Suprapubic skin (tissue), 4 donors: ENCODE measurements at regions not wholly inside any gene's neighbourhood (a gene's known extent, or its start where the extent isn't known, plus 50 kb on each side); places are given as distances from the start of the nearest gene placed in this dataset.

Experiments
- DNase-seq, 2 donors: peaks; one replicate each; pipeline ENCODE4 v3.0.0-alpha.2; 2019; ENCODE audit warnings: low spot score in 2 of 2
- H3K27ac ChIP-seq: fragments of 200-600 bp; sonication (generic); one replicate; pipeline ENCODE4 v1.5.1; 2019
- H3K27me3 ChIP-seq: fragments of 200-600 bp; sonication (generic); one replicate; pipeline ENCODE4 v1.5.1; 2019
- H3K36me3 ChIP-seq: fragments of 200-600 bp; sonication (generic); one replicate; pipeline ENCODE4 v1.5.1; 2019
- H3K4me1 ChIP-seq: fragments of 200-600 bp; sonication (generic); one replicate; pipeline ENCODE4 v1.5.1; 2019
- H3K4me3 ChIP-seq: fragments of 200-600 bp; sonication (generic); one replicate; pipeline ENCODE4 v1.5.1; 2019; ENCODE audit warnings: mild to moderate bottlenecking
- H3K9me3 ChIP-seq: fragments of 200-600 bp; sonication (generic); one replicate; pipeline ENCODE4 v1.5.1; 2019
- EP300 ChIP-seq: sonication (generic); formaldehyde crosslinking; IDR thresholded peaks from one replicate; pipeline ENCODE4 v1.6.1; 2017; ENCODE audit warnings: antibody characterized with exemption
- POLR2A ChIP-seq, 2 donors: fragments of 450-650 bp; IDR thresholded peaks; one replicate each; pipeline ENCODE4 v1.6.1; 2017; ENCODE audit warnings: antibody characterized with exemption in 2 of 2, mild to moderate bottlenecking in 2 of 2, moderate library complexity in 2 of 2
- POLR2AphosphoS5 ChIP-seq, 3 donors: sonication (generic); formaldehyde crosslinking; IDR thresholded peaks; one replicate each; pipeline ENCODE4 v1.6.1; 2017; ENCODE audit warnings: antibody characterized with exemption in 3 of 3
- WGBS: methylation state at CpG from one replicate; pipeline ENCODE4 v1.1.5; 2018; 5-methylcytosine and 5-hydroxymethylcytosine counted together
- TF ChIP-seq, protein P1 (sequence below), 2 donors: fragments of 200-600 bp in 1 of 2; fragments of 450-650 bp in 1 of 2; sonication (generic) in 1 of 2; IDR thresholded peaks; one replicate each; pipeline ENCODE4 v1.5.1; 2016 to 2019; ENCODE audit warnings: antibody characterized with exemption in 2 of 2, mild to moderate bottlenecking in 1 of 2, moderate library complexity in 1 of 2

DNA sequence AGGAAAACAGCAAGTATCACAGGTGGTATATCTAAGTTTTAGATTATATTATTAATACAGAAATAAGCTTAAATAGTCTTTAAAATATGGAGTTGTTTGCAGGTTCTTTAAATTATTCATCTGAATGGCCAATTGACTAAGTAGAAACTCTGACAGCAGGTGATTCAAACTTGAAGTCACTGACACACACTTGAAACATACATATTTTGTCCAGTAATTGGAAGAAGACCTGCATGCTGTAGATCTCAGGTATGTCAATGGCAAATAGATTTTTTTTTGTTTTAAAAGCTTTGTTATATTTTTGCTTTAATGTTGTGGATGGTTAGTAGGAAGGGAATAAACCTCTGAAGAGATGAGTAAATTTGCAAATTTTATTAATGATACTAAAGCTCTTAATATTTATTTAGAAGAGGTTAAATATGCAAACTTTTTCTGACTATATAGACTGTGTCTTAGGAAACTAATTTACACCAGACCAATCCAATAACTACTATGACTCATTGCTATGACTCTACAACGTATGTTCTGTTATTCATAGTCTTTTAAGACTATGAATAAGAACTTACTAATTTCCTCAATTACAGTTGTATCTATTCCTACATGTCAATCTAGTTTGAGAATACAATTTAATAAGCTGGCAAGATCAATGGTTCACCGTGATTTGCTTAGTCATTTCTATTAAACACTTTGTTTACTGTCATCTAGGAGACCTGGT lies 53.9 kb upstream of the RORB start:
- TF ChIP-seq EP300 = no peak
- TF ChIP-seq, protein P1, sequence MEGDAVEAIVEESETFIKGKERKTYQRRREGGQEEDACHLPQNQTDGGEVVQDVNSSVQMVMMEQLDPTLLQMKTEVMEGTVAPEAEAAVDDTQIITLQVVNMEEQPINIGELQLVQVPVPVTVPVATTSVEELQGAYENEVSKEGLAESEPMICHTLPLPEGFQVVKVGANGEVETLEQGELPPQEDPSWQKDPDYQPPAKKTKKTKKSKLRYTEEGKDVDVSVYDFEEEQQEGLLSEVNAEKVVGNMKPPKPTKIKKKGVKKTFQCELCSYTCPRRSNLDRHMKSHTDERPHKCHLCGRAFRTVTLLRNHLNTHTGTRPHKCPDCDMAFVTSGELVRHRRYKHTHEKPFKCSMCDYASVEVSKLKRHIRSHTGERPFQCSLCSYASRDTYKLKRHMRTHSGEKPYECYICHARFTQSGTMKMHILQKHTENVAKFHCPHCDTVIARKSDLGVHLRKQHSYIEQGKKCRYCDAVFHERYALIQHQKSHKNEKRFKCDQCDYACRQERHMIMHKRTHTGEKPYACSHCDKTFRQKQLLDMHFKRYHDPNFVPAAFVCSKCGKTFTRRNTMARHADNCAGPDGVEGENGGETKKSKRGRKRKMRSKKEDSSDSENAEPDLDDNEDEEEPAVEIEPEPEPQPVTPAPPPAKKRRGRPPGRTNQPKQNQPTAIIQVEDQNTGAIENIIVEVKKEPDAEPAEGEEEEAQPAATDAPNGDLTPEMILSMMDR (IDR thresholded peaks at IDR 0.05) = no peak
- no peak for TF ChIP-seq POLR2AphosphoS5 (IDR thresholded peaks at IDR 0.05)
- TF ChIP-seq POLR2A (IDR thresholded peaks at IDR 0.05) = no peak
- WGBS = 33% methylated on average over 2 of the region's 2 CpGs
- Histone ChIP-seq H3K27ac (no peak overlapping the region), H3K4me1 (no peaks in the 10 kb centered on the region), H3K4me3 (no peak overlapping the region), H3K36me3 (no peaks in the 10 kb centered on the region), H3K9me3 (no peaks in the 10 kb centered on the region), H3K27me3 (no peaks in the 10 kb centered on the region)
- no peak for DNase-seq

DNA sequence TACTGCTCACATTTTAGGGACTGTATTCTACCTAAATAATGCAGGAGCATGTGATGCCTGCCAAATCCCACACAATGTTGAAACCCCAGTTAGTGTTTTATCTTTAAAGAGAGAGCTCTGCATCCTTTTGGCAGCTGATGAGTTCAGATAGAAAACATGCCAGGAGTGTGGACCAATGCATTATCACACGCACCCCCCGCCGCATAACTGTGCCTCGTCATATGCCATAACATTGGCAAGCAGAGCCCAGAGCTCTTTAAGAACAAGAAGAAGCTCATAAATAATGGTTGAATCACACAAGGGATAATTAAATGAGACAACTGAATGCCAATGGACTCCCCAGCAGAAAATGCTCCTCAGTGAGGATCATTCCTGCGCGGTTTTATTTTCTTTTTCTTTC lies 52.8 kb upstream of the RORB start:
- Histone ChIP-seq H3K27ac (no peak overlapping the region), H3K36me3 (no peaks in the 10 kb centered on the region), H3K9me3 (no peaks in the 10 kb centered on the region), H3K4me3 (no peak overlapping the region), H3K4me1 (no peaks in the 10 kb centered on the region), H3K27me3 (no peaks in the 10 kb centered on the region)
- no peak for DNase-seq
- TF ChIP-seq EP300 (no peak), POLR2AphosphoS5 (IDR thresholded peaks at IDR 0.05) (no peak), POLR2A (IDR thresholded peaks at IDR 0.05) (no peak)
- TF ChIP-seq, protein P1 (IDR thresholded peaks at IDR 0.05) = no peak
- WGBS = 76% methylated on average over 6 of the region's 6 CpGs
